Stomach (tissue), 8 donors: ENCODE measurements at regions not wholly inside any gene's neighbourhood (a gene's known extent, or its start where the extent isn't known, plus 50 kb on each side); places are given as distances from the start of the nearest gene placed in this dataset.

ENCODE experiments used
- DNase-seq, 2 donors: peaks; one replicate each; pipeline versions ENCODE4 v3.0.0 to v3.0.0-alpha.2; 2013 to 2019
- H3K27ac ChIP-seq, 5 donors: fragments of 200-600 bp in 4 of 5; sonication (generic) in 4 of 5; one replicate each; pipeline ENCODE4 v1.5.1; 2013 to 2019; ENCODE audit warnings: mild to moderate bottlenecking in 1 of 5, moderate library complexity in 1 of 5
- H3K27me3 ChIP-seq, 3 donors: fragments of 200-600 bp; sonication (generic); one replicate each; pipeline ENCODE4 v1.5.1; 2017 to 2019; ENCODE audit warnings: mixed run types in 1 of 3
- H3K36me3 ChIP-seq, 4 donors: fragments of 200-600 bp; sonication (generic); 1 replicate in 3 of 4; 2 replicates in 1 of 4; pipeline ENCODE4 v1.5.1; 2016 to 2019
- H3K4me1 ChIP-seq, 4 donors: fragments of 200-600 bp; sonication (generic); one replicate each; pipeline ENCODE4 v1.5.1; 2016 to 2019
- H3K4me3 ChIP-seq, 4 donors: fragments of 200-600 bp; sonication (generic) in 3 of 4; one replicate each; pipeline ENCODE4 v1.5.1; 2016 to 2019; ENCODE audit warnings: mild to moderate bottlenecking in 1 of 4
- H3K9me3 ChIP-seq, 4 donors: fragments of 200-600 bp; sonication (generic); one replicate each; pipeline ENCODE4 v1.5.1; 2016 to 2019
- CTCF ChIP-seq, 7 experiments: fragments of 450-650 bp in 4 of 7; fragments of 200-600 bp in 3 of 7; sonication (generic) in 3 of 7; IDR thresholded peaks; one replicate each; pipeline ENCODE4 v1.5.1; 2016 to 2019; ENCODE audit warnings: antibody characterized with exemption in 7 of 7, control low read depth in 2 of 7, mild to moderate bottlenecking in 1 of 7
- EP300 ChIP-seq: sonication (generic); formaldehyde crosslinking; IDR thresholded peaks from one replicate; pipeline ENCODE4 v1.6.1; 2017; ENCODE audit warnings: antibody characterized with exemption
- POLR2A ChIP-seq, 4 donors: fragments of 450-650 bp; IDR thresholded peaks; one replicate each; pipeline ENCODE4 v1.6.1; 2016; ENCODE audit warnings: antibody characterized with exemption in 4 of 4, control low read depth in 2 of 4, mild to moderate bottlenecking in 1 of 4, moderate library complexity in 1 of 4
- POLR2AphosphoS5 ChIP-seq, 3 donors: sonication (generic); formaldehyde crosslinking; IDR thresholded peaks; one replicate each; pipeline ENCODE4 v1.6.1; 2016; ENCODE audit warnings: antibody characterized with exemption in 3 of 3
- WGBS, 5 donors: extraction: QIAGEN DNeasy Blood & Tissue Kit in 3 of 5; methylation state at CpG; one replicate each; pipeline versions ENCODE4 v1.1.5 to v1.1.7; 2013 to 2018; 5-methylcytosine and 5-hydroxymethylcytosine counted together
- intact Hi-C: fragments of 100-400 bp; cut with DNase I; formaldehyde crosslinking; loops from one replicate; pipeline ENCODE4 v1.15.1; 2023; ENCODE audit warnings: low total_unique reads
- donor health status: healthy with polysubstance abuse.
- donor health status: Bipolar disorder and iron deficiency.
- donor health status: healthy.

- WGBS, 5 donors, result 77 to 86% (median 80%) methylated on average over 1 of the region's 1 CpG
- Histone ChIP-seq H3K27me3 (no peaks in the 10 kb centered on the region), H3K4me3 (no peak overlapping the region), H3K4me1 (no peaks in the 10 kb centered on the region), H3K9me3 (no peaks in the 10 kb centered on the region), H3K36me3 (no peaks in the 10 kb centered on the region), H3K27ac (no peak overlapping the region)
- no peak for DNase-seq
- no peak for TF ChIP-seq POLR2A (IDR thresholded peaks at IDR 0.05)
- no peak for TF ChIP-seq EP300
- TF ChIP-seq POLR2AphosphoS5 (IDR thresholded peaks at IDR 0.05), result no peak
- intact Hi-C loops, result no loop called here
These were observed 346.9 kb upstream of the ROBO1 start for GRCh38 chr3:80114694-80115093.

GRCh38 chr3:80113331-80113730 is 345.5 kb upstream of the ROBO1 start:
- no peak for DNase-seq
- WGBS, 5 donors, result 42 to 64% (median 54%) methylated on average over 1 of the region's 1 CpG
- H3K4me3 ChIP-seq, result no peak overlapping the region

GRCh38 chr3:80099559-80100066 is 331.8 kb upstream of the ROBO1 start:
- H3K36me3 ChIP-seq, result no peaks in the 10 kb centered on the region
- no peak for DNase-seq
- TF ChIP-seq POLR2AphosphoS5 (IDR thresholded peaks at IDR 0.05) (no peak), POLR2A (IDR thresholded peaks at IDR 0.05) (no peak), CTCF (IDR thresholded peaks at IDR 0.05) (no peak), EP300 (no peak)
- H3K9me3 ChIP-seq, result peaks cover 0 to 5% (median 0%) of the 10 kb centered on the region in 4 donors
- H3K27me3 ChIP-seq, result no peaks in the 10 kb centered on the region
- intact Hi-C loops, result no loop called here
- no peak overlapping the region for H3K27ac ChIP-seq
- WGBS, 5 donors, result 79 to 96% (median 93%) methylated on average over 1 of the region's 1 CpG
- no peaks in the 10 kb centered on the region for H3K4me1 ChIP-seq
- H3K4me3 ChIP-seq, result no peak overlapping the region

More at GRCh38 chr3:80113331-80113730, 345.5 kb upstream of the ROBO1 start:
- no peaks in the 10 kb centered on the region for H3K27me3 ChIP-seq
- no peaks in the 10 kb centered on the region for H3K9me3 ChIP-seq
- intact Hi-C loops, result no loop called here
- no peaks in the 10 kb centered on the region for H3K4me1 ChIP-seq
- no peak overlapping the region for H3K27ac ChIP-seq
- H3K36me3 ChIP-seq, result no peaks in the 10 kb centered on the region
- TF ChIP-seq EP300, result no peak
- no peak for TF ChIP-seq CTCF (IDR thresholded peaks at IDR 0.05)
- TF ChIP-seq POLR2AphosphoS5 (IDR thresholded peaks at IDR 0.05), result no peak
- no peak for TF ChIP-seq POLR2A (IDR thresholded peaks at IDR 0.05)

- intact Hi-C loops, result no loop called here
These were observed 329.9 kb upstream of the ROBO1 start for GRCh38 chr3:80097674-80098073.

More at GRCh38 chr3:80097674-80098073, 329.9 kb upstream of the ROBO1 start:
- H3K4me3 ChIP-seq, result no peak overlapping the region
- H3K36me3 ChIP-seq, result no peaks in the 10 kb centered on the region
- TF ChIP-seq POLR2A (IDR thresholded peaks at IDR 0.05), result no peak
- no peak for TF ChIP-seq CTCF (IDR thresholded peaks at IDR 0.05)
- no peak for TF ChIP-seq POLR2AphosphoS5 (IDR thresholded peaks at IDR 0.05)
- no peak for TF ChIP-seq EP300
- no peaks in the 10 kb centered on the region for H3K27me3 ChIP-seq
- H3K9me3 ChIP-seq, result no peaks in the 10 kb centered on the region
- no peak overlapping the region for H3K27ac ChIP-seq
- no peaks in the 10 kb centered on the region for H3K4me1 ChIP-seq
- WGBS, 5 donors, result 51 to 68% (median 61%) methylated on average over 2 of the region's 2 CpGs
- DNase-seq, result no peak
